Stimulated activated CD4-positive, alpha-beta T cell treated with anti-CD3 and anti-CD28 coated beads, Interleukin-4, amount 100 ng/mL, for 1 hour (primary cell): ENCODE measurements at regions not wholly inside any gene's neighbourhood (a gene's known extent, or its start where the extent isn't known, plus 50 kb on each side); places are given as distances from the start of the nearest gene placed in this dataset.

Experiments
- DNase-seq: peaks from one replicate; pipeline ENCODE4 v3.0.0-alpha.2; 2020

- no peak for DNase-seq
Observed at GRCh38 chr5:56479696-56480077, 246.6 kb upstream of the ANKRD55 start.

- DNase-seq: no peak
Observed at GRCh38 chr5:56479126-56479525, 246.0 kb upstream of the ANKRD55 start.

GRCh38 chr5:56478062-56478461 is 244.9 kb upstream of the ANKRD55 start:
- no peak for DNase-seq

- no peak for DNase-seq
Observed at GRCh38 chr5:56476487-56476856, 243.3 kb upstream of the ANKRD55 start.

GRCh38 chr5:56475689-56476486 is 242.8 kb upstream of the ANKRD55 start:
- DNase-seq: no peak

GRCh38 chr5:56471707-56472106 is 238.6 kb upstream of the ANKRD55 start:
- DNase-seq: no peak

DNA sequence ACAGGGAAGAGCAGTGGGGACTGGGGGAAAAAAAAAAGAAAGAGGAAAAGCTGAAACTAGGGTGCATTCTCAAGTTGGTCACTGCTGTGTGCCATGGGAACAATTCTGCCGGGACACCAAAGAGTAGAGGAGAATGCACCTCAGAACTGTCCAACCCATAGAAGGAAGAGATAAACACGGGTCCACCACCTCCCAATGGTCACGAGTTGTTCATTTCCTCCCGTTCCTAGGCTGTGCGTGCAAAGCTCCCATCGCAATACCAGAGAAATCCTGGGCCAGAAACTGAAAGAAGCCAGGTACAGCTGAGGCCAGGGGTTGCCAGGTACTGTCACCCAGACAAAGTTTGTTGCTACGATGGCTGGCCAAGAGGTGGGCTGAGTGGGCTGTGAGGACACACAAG is 236.9 kb upstream of the ANKRD55 start:
- no peak for DNase-seq

DNA sequence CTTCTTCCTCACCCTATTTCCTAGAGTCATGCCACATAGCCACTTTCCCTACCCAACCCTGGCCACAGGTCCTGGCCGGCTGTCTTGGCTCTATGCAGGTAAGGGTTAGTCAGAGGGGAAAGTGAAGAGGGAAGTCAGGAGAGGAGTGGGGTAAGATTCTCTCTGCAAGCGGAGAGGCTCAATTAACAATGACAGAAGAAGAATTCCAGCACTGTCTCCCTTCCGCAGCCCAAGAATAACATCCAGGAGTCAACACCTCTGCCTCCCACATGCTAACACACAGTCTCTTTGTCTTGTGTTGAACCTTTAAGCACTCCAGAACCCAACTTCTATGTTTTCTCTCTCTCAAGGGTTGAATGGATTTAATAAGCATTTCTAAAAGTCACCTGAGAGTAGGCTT is 235.1 kb upstream of the ANKRD55 start:
- DNase-seq: no peak

DNA sequence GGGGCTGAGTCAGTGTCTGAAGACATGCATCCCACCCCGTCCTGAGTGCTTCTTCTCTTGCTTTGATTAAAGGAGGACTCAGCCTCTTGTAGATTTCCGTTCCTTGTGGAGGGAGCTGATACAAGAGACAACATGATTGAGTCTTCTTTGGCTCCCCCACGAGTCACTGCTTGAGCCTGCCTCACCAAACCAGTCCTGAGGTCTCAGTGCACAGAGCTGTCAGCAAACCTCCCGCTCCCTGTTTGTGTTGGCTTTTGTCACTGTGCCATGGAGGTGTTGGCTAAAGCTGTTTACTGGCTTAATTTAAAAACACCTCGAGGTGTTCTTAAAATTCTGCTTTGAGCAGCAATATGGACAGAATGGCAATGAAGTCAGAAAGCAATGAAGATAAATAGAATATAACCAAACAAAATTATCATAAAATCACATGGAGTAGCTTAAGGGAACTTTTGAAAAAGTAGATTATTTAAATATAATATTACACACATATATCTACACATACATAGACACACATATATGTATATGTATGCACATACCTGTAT is 234.1 kb upstream of the ANKRD55 start:
- DNase-seq: no peak

- DNase-seq: no peak
Observed at GRCh38 chr5:56466136-56466816, 233.1 kb upstream of the ANKRD55 start.

DNA sequence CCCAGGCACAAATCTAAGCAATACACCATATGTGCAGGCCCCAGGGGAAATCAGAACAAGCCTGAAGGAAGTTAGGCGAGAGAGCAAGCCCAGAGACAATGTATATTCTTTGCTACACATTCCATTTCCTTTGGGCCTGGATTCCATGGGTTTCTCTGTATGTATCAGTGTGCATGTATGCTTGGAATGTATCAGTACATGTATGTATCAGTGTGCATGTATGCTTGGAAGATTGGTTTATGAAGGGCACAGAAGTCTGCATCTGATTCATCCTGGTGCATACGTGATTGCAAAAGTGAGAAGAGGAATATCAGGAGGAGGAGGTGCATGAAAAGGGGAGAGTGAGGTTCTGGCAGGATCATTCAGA is 232.6 kb upstream of the ANKRD55 start:
- no peak for DNase-seq

GRCh38 chr5:56464935-56465768 is 232.0 kb upstream of the ANKRD55 start:
- no peak for DNase-seq

DNA sequence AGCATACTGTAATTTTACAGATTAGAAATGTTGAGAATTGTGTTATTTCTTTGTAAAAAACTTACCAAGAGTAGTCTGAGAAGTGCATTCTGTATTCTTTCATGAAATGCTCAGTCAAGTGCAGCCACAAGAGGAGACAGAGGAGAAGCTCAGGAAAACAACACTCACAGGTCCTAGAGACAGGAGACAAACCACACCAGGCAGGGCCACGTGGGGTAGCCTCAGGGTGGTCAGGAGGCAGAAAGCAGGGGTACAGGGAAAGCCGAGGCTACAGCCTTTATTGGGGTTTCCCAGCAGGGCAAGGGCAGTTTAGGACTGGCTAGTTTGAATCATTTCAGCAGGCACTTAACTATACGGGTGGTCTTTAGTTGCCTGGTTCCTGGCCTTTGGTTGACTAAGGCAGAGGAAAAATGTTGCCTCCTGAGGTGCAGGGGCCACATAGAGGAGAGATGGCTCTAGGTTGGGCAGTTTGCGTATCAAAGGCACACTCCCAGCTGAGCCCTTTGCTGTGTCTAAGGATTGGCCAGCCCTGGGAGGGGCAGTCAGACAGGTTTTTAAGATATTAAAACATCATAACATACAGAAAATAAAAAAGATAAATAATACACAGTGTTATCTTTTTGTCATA is 230.9 kb upstream of the ANKRD55 start:
- DNase-seq: no peak

- DNase-seq: no peak
Observed at GRCh38 chr5:56461584-56461983, 228.5 kb upstream of the ANKRD55 start.

- no peak for DNase-seq
Observed at GRCh38 chr5:56460681-56461191, 227.6 kb upstream of the ANKRD55 start.

DNA sequence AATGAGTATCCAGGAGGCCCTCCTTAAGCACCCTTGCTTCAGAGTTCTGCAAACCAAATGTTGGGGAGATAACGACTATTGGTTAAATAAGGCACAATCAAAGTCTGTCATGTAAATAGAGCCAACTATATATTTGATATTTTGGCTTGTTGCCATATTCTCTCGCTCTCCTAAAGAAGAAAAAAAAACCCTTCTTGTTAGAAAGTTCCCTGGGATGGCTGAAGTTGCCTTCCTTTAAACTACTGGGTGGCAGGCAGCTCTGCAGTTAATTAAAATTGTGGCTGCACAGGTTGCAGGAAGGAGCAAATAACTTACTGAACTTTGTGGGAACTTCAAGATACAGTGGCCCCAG is 227.0 kb upstream of the ANKRD55 start:
- DNase-seq: no peak

DNA sequence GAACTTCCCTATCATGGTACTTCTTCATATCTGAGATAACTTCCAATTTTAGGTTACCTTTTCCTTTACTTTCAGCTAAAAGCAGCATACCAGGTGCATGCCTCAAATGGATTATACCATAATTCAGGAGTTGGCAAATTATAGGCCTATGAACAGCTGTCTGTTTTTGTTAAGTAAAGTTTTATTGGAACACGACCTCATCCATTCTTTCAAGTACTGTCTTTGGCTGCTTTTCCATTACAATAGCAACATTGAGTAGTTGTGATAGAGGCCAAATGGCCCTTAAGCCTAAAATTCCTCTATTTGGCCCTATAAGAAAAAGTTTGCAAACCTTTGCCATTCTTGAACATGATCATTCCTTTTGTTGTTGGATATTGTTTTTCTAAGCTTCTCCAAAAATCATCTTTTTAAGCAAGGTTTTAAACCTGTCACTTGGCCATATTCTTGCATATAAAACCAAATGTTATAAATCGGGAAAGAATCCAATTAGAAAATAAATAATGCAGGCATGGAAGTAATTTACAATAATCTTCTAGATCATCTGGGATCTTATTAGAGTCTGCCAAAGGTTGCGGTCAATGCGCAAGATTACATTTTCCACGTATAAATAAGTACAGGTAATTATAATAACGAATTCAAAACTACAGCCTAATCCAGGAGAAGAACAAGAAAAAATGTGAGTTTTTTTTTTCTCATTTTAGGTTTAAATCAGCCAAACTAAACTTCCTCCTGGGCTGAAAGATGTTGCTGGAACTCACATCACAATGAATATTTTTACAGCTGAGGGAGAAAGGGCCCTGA is 226.5 kb upstream of the ANKRD55 start:
- DNase-seq: no peak

DNA sequence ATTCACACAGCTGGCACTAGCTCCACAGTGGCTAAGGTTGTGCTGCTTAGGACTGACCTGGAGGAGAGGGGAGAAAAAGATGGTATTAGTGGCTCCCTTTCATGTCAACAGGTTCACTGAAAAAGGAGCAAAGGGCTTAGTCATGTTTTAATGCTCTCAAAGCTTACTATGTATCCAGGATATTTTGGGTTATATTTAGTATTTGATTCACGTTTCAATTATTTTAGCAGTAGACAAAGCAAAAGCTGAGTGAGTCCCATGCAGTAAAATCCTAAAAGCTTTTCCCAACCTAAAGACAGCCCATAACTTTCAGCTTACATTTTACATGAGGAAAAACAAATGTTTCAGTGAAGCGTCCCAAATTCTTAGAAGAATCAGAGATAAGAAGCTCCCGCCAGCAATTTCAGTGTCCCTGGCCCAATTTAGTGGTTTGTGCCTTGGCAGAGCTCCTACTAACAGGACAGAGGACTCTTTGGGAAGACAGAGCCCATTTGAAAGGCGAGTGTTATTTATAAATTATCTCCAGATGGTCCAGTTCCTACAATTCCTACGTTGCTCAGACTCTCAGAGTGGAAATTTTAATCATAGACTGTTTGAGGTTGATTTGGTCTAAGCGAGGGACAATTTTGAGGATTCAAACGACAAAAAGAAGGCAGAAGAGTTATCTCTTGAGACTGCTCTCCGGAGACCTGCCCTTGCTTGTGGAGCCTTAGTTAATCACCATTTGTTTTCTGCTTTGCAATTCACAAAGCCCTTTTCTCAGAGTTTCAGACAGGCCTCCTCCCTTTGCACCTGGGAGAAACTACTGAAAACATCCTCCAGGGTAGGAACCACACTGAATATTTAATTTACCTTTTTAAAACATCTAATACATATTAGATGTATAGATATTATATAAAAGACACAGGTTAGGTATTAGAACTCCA is 225.0 kb upstream of the ANKRD55 start:
- DNase-seq: no peak

- no peak for DNase-seq
Observed at GRCh38 chr5:56456002-56456401, 222.9 kb upstream of the ANKRD55 start.

- DNase-seq: no peak
Observed at GRCh38 chr5:56455417-56455816, 222.3 kb upstream of the ANKRD55 start.
